ENCODE measurements at regions not wholly inside any gene's neighbourhood (a gene's known extent, or its start where the extent isn't known, plus 50 kb on each side); places are given as distances from the start of the nearest gene placed in this dataset.

GRCh38 chrX:9341291-9342201, 123.3 kb upstream of the TBL1X start:
- no peaks in the 10 kb centered on the region for H3K4me1 ChIP-seq (ENCODE audit: control insufficient read depth, insufficient read depth, low read length)
- H3K9me3 ChIP-seq (ENCODE audit: control insufficient read depth, insufficient read depth, low read depth, low read length) = no peaks in the 10 kb centered on the region
- POLR2A ChIA-PET = no interaction called here
- H3K36me3 ChIP-seq (ENCODE audit: control insufficient read depth in 2 of 2, insufficient read depth in 1 of 2, low read length in 2 of 2) = no peaks in the 10 kb centered on the region
- no peak overlapping the region for H3K4me3 ChIP-seq (ENCODE audit: low read depth, low read length)
- TF ChIP-seq HIC1 (tag by site-specific recombination; IDR thresholded peaks at IDR 0.05) = no peak
- no peak for TF ChIP-seq ZNF394 (tag by site-specific recombination; IDR thresholded peaks at IDR 0.05; ENCODE audit: borderline replicate concordance)
- H3K27ac ChIP-seq (ENCODE audit: extremely low read depth, low read depth, low read length) = peak overlapping the region; percentile 25; the same call in 1 of the 2 replicates
- CTCF ChIA-PET = no interaction called here

GRCh38 chrX:9342561-9343051, 122.3 kb upstream of the TBL1X start:
- POLR2A ChIA-PET = interaction anchor here (0.7 kb wide), 1 partner anchor 17 kb away, joined by 5 read pairs; no protein-coding TSS in a partner anchor
- H3K9me3 ChIP-seq (ENCODE audit: control insufficient read depth, insufficient read depth, low read depth, low read length) = no peaks in the 10 kb centered on the region
- no peaks in the 10 kb centered on the region for H3K4me1 ChIP-seq (ENCODE audit: control insufficient read depth, insufficient read depth, low read length)
- CTCF ChIA-PET = no interaction called here
- no peak overlapping the region for H3K4me3 ChIP-seq (ENCODE audit: low read depth, low read length)
- no peaks in the 10 kb centered on the region for H3K36me3 ChIP-seq (ENCODE audit: control insufficient read depth in 2 of 2, insufficient read depth in 1 of 2, low read length in 2 of 2)
- no peak overlapping the region for H3K27ac ChIP-seq (ENCODE audit: extremely low read depth, low read depth, low read length)
- no peak for TF ChIP-seq ZNF518A (tag by site-specific recombination; conservative IDR thresholded peaks at IDR 0.05; ENCODE audit: low read depth)
- no peak for TF ChIP-seq ZFP3 (tag by site-specific recombination; IDR thresholded peaks at IDR 0.05; ENCODE audit: low read depth)
- TF ChIP-seq ZBTB10 (tag by site-specific recombination; IDR thresholded peaks at IDR 0.05) = no peak
- no peak for TF ChIP-seq ZNF426 (tag by site-specific recombination; IDR thresholded peaks at IDR 0.05)
- TF ChIP-seq SP3 (tag by site-specific recombination; IDR thresholded peaks at IDR 0.05) = no peak
- no peak for TF ChIP-seq ZNF623 (tag by site-specific recombination; IDR thresholded peaks at IDR 0.05)
- no peak for TF ChIP-seq ZBTB44 (tag by site-specific recombination; IDR thresholded peaks at IDR 0.05)
- no peak for TF ChIP-seq ZNF23 (tag by site-specific recombination; IDR thresholded peaks at IDR 0.05; ENCODE audit: borderline replicate concordance)
- TF ChIP-seq ZNF488 (tag by site-specific recombination; IDR thresholded peaks at IDR 0.05) = no peak
- TF ChIP-seq BCL6B (tag by site-specific recombination; IDR thresholded peaks at IDR 0.05) = no peak
- TF ChIP-seq ZBTB26 (tag by site-specific recombination; optimal IDR thresholded peaks at IDR 0.05) = no peak
- TF ChIP-seq ZNF19 (tag by site-specific recombination; IDR thresholded peaks at IDR 0.05; ENCODE audit: low read depth) = no peak
- TF ChIP-seq ZNF548 (tag by site-specific recombination; IDR thresholded peaks at IDR 0.05) = no peak
- TF ChIP-seq TRIM28 (IDR thresholded peaks at IDR 0.05; ENCODE audit: borderline replicate concordance, low read length) = no peak
- no peak for TF ChIP-seq YY1 (tag by site-specific recombination; IDR thresholded peaks at IDR 0.05)
